NCI-H748 (cell line): ENCODE measurements at regions not wholly inside any gene's neighbourhood (a gene's known extent, or its start where the extent isn't known, plus 50 kb on each side); places are given as distances from the start of the nearest gene placed in this dataset.

ENCODE experiments used
- DNase-seq: peaks from one replicate; lab custom pipeline; 2025; ENCODE audit not compliant: unreplicated experiment; lab: John Stamatoyannopoulos, UW

GRCh38 chr9:85215416-85215815 is 526.3 kb downstream of the AGTPBP1 start:
- DNase-seq, result no peak

DNA sequence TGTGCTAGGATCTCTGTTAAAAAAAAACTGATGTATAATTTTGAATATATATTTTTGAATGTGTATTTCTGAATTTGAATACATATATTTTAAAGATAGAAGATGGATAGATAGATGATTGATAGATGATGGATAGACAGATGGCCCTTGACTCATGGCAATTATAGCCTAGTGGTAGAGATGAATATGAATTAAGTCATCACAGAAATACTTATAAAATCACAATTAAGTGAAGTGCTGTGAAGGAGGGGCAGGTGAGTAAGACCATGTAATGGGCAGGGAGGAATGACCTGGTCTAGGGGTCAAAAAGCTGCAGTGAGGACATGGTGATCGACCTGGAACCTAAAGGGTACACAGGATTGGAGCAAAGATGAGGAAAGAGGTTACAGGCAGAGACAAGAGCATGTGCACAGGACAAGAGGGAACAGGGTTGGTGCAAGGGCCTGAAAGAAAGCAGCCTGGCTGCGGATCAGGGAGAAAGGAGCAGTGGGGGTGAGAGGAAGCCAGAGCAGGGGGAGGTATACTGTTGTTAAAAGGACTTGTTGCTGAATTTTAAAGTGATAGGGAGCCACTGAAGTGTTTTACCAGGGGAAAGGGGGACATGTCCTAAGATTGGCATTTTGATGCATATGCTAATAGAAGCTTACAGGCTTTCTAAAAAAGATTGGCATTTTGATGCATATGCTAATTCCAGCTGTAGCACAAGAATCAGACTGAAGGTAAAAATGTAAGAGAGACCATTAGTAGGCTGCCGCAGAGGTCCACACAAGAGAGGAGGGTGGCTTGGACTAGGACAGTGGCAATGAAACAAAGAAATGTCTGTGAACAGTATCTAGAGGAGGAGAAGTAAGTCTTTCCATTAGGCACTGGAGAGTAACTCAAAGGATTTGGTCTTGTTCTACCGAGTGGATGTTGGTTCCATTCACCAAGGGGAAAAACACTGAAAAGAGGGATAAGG is 527.8 kb downstream of the AGTPBP1 start:
- no peak for DNase-seq

DNA sequence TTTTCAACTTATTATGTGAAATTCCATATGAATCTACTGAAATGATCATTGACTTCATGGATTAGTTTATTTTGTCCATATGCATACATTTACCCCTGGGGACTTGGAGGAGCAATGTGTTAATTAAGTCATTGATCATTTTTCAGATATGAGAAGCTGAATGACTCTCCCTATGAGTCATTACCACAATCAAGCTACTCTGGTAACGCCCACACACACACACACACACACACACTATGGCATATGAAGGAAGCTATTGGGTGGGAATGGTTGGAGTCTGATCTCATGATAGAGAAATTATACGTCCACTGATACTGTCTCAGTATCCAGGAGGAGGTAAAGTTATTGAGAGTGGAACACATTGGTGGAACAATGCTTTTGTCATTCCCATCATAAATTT is 528.9 kb downstream of the AGTPBP1 start:
- DNase-seq, result peak; percentile 24

DNA sequence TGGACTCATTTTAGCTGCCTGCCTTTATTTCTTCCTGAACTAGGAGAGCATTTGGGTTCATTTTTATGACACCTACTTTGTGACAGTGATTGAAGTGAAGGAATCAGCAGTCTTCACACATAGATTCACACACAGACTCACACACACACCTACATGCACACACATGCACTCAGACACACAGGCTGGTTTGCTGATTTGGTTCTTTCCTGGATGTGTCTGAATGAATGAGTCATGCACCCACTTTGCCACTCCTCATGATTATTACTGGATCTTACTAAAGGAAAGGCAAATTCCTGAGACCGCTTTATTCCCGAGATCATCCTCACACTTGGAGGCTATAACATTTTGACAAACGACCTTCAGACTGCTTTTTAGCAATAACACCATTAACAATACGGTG is 529.5 kb downstream of the AGTPBP1 start:
- DNase-seq, result no peak

GRCh38 chr9:85208666-85209065 is 533.1 kb downstream of the AGTPBP1 start:
- DNase-seq, result no peak

DNA sequence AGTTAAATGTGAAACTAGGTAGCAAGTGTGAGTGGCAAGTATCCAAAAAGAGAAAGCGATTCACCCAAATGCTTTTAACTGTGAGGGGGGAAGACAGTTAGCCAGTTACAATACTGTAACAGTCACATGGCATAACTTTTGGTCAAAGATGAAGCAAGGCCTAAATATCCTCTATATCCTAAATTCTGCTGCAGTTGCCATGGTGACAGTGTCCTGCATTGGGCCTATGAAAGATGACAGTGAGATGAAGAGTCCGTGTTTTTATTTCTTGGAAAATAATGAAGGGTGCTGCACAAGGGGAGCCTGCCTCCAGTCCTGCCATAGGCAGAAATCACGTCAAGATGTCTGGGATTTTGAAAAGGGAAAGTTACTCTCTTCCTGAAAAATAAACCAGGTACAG is 534.6 kb downstream of the NTRK2 start:
- no peak for DNase-seq

- DNase-seq, result no peak
Measured at GRCh38 chr9:85202596-85202995, 533.1 kb downstream of the NTRK2 start.

- DNase-seq, result no peak
Measured at GRCh38 chr9:85200726-85201404, 531.3 kb downstream of the NTRK2 start.

DNA sequence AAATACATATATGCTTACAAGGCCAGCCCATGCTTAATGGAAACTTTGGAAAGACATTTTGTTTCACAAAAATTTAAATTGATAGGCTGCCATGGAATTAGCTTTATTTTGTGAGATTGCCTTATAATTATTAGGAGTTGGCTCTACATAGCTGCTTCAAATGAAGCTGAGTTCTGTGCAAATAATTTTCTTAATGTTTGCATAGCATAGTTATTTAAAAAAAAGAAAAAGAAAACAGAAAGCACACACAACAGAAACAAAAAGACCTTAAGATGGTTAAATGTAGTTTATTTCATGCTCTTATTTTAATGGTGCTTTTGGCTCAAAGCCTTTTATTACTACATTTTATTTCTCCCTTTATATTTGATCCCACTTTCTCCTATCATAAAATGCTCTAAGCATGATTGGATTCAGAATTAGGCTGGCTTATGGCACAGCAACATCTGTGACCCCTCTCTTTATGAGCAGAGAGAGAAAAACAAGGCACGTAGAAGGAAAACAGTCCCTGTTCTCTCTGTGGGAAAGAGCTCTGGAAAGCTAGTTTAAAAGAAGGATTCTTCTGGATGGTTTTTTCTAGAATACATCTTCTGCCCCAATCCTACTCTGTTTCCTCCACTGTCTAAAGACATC is 530.5 kb downstream of the NTRK2 start:
- DNase-seq, result no peak

DNA sequence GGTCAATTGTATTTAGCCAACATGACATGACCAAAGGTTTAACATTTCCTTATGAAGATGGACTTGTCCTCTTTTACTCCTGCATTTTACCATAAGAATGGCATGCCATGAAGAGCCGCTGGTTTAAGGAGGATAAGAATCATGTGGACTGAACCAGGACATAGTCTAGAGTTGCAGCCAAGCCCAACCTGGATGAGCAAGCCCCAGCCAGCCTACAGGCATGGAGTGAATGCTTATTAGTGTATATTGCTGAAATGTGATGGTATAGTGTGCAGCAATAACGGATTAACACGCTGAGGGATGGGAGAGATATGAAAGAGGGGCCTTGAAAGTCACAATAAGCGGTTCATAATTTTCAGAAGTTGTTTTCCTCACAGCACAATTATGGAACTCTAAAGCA is 523.2 kb downstream of the NTRK2 start:
- no peak for DNase-seq

DNA sequence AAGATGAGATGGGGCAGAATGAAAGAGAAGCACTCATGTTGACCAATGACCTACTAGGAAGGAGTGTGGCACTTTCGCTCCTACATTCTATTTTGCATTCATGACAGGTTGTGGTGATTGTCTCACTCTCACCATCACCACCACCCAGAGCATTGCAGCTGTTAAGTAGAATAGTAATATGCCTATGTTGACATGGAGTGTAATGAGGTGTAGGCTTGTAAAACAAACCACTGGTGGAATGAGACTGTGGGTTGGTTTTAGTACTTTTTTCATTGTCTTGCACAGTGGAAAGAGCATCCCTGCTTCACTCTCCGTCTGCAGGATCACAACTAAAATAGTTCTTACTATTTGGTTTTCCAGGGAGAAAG is 516.7 kb downstream of the NTRK2 start:
- no peak for DNase-seq

DNA sequence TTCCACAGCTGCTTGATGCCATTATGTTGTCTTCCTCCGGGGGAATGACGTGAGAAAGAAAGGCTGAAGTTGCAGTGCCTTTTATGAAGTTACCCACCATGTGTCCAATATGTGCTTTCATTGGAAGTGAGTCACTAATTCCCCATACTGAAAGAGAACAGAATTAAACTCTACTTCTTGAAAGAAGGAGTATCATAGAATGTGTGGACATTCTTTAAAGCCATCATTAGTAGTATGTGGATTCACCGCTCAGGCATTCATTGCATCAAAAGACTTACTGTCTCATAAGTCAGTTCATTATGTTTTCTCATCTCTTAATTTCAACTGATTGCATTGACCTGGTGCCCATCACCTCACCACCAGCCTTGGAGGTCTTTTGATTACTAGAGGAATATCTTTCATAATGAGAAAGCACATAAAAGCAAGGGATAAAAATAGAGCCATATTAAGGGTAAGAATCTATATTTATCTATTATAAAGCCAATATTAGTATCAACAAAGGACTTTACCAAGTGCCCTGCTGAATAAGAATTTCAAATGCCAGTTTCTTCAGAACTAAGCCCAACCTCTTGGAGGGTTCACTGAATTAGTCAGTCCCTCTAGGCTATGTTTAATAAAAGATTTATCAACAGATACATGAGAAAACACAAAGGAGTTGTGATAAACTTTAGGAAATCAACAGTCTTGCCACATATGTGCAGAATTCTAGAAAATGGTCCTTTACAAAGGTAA is 516.1 kb downstream of the NTRK2 start:
- no peak for DNase-seq

- DNase-seq, result no peak
Measured at GRCh38 chr9:85182383-85182782, 512.9 kb downstream of the NTRK2 start.

DNA sequence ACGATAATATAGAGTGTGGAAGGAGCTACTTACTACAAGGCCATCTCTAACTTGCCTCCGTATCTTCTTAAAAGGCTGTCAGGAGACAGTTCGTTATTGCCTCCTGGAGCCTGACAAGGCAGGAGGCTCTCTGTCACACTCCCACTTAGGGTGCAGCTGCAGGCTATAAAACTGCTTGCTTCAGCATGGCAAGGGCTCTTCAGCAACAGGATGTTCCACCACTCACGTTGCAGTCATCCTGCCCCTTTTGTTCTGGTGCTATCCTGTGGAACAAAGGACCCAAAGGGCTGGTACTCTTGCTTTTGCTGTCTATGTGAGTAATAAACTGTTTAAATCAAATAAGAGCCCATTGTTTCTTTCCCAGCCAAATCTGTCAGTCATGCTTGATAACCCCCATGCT is 508.9 kb downstream of the NTRK2 start:
- DNase-seq, result peak; percentile 97

- DNase-seq, result no peak
Measured at GRCh38 chr9:85173967-85174366, 504.4 kb downstream of the NTRK2 start.

- no peak for DNase-seq
Measured at GRCh38 chr9:85172001-85172978, 502.8 kb downstream of the NTRK2 start.

DNA sequence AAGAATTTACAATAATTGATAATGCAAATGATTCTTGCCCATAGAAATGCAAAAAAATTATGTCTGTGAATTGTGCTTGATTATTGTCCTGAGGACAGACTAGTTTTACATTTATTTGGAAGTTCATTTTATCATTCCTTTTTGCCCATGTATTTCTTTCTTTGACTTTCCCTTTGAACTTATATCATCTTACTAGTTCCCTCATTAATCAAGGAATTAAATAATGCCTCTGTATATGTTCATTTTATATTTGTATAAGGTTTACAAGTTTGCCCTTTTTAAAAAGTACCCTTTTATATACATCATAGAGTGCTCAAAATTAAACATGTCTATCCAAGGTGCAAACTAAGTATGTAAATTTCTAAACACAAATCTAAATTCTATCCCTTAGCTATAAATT is 501.6 kb downstream of the NTRK2 start:
- DNase-seq, result no peak

DNA sequence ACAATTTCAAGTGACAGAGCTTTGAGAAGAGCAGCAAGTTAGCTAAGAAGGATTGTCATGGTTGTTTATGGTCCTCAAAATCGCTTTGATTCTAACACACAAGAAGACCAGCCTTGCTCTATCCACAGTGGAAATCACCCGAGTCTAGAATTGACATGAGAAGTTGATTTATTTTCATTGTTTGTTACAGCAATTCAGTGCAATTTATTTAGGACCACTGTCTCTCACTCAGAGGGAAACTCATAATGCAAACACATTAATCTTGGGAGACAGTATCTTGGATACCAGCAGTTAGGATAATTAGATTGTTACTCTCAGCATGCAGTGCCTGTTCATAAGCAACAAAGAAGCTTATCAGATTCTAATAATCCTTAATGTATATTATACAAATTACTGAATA is 498.9 kb downstream of the NTRK2 start:
- DNase-seq, result peak; percentile 49

GRCh38 chr9:85167146-85167545 is 497.6 kb downstream of the NTRK2 start:
- DNase-seq, result no peak

DNA sequence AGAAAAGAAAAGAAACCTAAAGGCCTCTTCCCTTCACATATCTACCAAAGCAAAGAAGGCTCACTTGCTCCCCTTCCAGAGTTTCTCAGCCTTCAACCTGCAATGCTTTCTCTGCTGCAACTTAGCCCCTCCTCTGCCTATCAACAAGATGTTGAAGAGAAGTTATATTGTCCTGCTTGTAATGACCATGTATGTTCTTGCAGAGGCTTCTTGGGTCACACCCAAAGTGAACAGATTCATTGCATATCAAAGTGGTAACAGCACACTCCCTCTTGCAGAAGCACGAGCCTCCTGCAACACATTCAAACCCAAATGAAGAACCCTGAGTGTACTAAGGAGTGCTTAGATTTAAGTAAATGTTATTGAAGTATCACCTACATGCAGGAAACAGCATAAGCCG is 494.3 kb downstream of the NTRK2 start:
- DNase-seq, result no peak
